ENCODE measurements at regions not wholly inside any gene's neighbourhood (a gene's known extent, or its start where the extent isn't known, plus 50 kb on each side); places are given as distances from the start of the nearest gene placed in this dataset.

- TF ChIP-seq, protein P1, sequence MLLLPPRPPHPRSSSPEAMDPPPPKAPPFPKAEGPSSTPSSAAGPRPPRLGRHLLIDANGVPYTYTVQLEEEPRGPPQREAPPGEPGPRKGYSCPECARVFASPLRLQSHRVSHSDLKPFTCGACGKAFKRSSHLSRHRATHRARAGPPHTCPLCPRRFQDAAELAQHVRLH (tag by site-specific recombination; IDR thresholded peaks at IDR 0.05): no peak
- TF ChIP-seq ZNF76 (tag by site-specific recombination; IDR thresholded peaks at IDR 0.05; ENCODE audit: borderline replicate concordance, low read depth): no peak
- TF ChIP-seq PBX3 (CRISPR knock-in tag; IDR thresholded peaks at IDR 0.05): no peak
- TF ChIP-seq ZSCAN30 (tag by site-specific recombination; IDR thresholded peaks at IDR 0.05): no peak
- no peak for TF ChIP-seq CTCF (tag by site-specific recombination; IDR thresholded peaks at IDR 0.05)
- TF ChIP-seq KLF9 (tag by site-specific recombination; IDR thresholded peaks at IDR 0.05; ENCODE audit: low read depth): no peak
Measured at GRCh38 chr7:64113981-64114380, 68.7 kb downstream of the ZNF727 start.
